ENCODE measurements at regions not wholly inside any gene's neighbourhood (a gene's known extent, or its start where the extent isn't known, plus 50 kb on each side); places are given as distances from the start of the nearest gene placed in this dataset.

DNA sequence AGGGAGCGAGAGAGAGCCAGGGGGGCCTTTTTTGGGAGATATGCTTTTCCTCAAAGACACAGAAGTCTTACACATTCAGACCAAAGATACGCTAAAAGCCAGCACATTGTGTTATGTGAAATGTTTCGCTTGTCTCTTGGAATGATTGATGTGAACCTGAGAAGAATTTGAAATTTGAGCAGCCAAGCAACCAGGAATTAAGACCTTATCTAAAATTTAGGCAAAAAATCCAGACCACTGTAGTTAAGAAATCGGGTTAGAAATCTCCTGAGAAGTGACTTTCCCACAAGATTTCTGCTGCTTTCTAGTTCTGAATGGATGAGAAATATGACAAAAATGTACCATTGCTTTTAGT lies 223.2 kb upstream of the GMDS start:
- DNase-seq (ENCODE audit: low read depth in 2 of 2, low spot score in 1 of 2) = no peak

DNA sequence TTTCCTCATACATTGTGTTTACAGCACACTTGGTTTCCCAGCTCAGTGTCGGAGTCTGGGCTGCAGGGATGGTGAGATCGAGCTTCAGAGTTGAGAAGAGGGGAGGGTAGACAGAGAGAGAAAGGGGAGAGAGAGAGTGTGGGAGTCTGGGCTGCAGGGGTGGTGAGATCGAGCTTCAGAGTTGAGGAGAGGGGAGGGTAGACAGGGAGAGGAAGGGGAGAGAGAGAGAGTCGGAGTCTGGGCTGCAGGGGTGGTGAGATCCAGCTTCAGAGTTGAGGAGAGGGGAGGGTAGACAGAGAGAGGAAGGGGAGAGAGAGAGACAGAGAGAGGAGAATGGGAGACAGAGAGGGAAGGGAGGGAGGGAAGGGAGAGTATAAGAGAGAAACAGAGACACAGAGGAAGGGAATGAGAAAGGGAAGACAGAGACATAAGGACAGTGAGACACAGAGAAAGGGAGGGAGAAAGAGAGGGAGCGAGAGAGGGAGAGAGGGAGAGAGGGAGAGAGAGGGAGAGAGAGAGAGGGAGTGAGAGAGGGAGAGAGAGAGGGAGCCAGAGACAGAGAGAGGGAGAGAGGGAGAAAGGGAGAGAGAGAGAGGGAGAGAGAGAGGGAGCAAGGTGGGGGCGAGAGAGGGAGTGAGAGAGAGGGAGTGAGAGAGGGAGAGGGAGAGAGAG lies 222.7 kb upstream of the GMDS start:
- DNase-seq (ENCODE audit: low read depth in 2 of 2, low spot score in 1 of 2) = no peak

DNA sequence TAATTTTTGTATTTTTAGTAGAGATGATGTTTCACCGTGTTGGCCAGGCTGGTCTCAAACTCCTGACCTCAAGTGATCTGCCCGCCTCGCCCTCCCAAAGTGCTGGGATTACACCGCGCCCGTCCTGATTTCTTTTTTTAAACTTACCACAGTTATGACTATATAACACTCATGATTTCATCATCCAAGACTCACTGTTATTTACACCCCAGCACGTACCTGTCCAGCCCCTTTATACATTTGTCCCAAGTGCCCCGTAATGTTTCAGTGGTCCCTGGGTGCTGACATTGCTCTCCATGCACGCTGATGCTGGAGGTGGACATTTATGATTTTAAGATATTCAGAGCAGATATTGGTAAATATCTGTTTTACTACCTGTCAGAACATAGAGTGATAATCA lies 219.9 kb upstream of the GMDS start:
- DNase-seq (ENCODE audit: low read depth in 2 of 2, low spot score in 1 of 2) = no peak

DNA sequence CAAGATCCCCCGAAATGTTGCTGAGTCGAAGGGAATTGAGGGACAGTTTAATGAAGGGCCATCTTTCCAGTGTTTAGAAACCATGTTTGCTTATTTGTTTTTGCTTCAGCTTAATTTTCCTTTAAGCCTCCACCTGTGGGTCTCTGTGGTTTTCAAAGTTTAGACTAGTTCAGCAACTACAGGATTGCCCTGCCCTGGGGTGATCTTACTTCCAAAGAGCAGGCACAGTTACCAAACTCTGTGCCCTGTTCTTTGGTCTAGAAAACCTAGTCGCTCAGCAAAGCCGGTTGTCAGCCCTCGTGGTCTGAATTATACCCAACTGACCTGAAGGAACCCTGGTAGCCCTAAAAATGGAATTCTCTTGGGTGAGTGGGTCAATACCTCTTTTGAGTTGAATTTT lies 219.2 kb upstream of the GMDS start:
- no peak for DNase-seq (ENCODE audit: low read depth in 2 of 2, low spot score in 1 of 2)

DNA sequence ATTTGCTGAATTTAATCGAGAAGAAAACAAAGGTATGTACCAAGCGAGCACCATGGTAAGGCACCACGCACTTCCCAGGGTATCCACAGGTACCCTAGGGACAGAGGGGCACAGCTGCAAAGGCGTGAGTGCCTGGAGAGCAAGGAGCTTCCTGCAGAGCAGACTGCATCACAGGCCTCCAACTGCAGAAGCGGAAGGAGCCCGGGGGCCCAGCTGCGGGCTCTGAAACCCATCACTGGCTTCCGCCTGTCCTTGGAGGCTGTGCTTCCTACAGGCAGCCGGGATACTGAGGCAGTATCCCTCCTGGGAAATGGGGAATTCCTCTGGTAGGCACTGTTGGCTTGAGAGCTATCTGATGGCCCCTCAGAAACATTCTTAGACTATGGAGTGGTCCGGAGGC lies 217.4 kb upstream of the GMDS start:
- no peak for DNase-seq (ENCODE audit: low read depth in 2 of 2, low spot score in 1 of 2)

DNA sequence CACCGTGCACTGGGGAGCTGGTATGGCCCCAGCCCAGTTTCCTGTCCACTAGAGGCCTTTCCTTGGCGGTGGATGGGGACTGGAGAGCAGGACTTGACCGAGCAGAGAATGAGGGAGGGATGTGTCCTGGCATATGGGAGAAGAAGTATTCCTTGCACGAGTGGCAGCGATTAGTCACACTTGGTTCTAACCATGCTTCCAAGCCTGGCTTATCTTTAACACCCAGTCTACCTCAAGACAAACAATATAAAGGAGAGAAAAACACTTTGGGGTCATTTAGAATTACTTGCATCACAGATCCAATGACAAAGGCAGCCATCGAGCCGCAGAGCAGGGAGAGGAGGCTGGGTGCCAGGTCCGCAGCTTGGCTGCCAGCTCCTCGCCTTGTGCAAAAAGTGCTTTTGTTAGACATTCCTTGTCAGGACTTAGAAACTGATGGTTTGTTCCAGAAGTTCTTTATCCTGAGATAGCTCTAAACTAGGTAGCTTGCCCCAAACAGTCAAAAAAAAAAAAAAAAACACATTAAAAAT lies 214.9 kb upstream of the GMDS start:
- DNase-seq (ENCODE audit: low read depth in 2 of 2, low spot score in 1 of 2) = no peak

DNA sequence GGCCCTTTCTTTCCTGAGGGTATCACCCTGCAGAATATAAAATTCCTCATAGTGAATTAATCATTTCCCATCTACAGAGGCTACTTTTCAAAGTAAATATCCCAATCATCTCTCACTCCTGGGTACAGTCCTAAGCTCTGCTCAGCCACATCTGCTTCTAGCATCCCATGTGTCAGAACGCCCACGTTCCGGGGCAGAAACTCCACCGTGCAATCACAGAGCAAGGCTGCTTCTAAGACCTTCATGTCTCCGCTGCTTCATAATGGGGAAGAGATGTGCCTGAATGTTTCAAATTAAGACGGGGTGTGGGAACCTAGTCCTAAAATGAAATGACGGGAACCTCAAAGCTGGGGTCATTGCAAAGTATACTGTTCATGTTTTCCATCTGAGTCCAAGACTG lies 208.8 kb upstream of the GMDS start:
- DNase-seq (ENCODE audit: low read depth in 2 of 2, low spot score in 1 of 2) = no peak

DNA sequence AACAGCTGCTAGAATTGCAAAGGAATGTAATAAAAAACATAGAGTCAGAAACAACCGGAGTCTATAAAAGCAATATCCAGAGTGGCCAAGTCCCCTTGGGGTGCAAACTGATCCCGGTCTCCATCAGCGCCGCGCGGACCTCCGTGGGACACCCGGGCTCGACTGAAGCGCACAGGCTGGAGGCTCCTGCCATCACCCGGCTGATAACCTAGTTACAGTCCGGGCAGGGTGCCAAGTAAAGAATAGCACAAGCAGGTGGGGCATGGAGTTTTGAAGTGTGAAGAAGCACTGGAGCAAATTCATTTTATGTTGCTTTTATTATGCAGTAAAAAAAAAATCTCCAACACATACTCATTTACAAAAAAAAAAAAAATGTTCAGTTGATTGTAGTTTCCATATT lies 205.1 kb upstream of the GMDS start:
- no peak for DNase-seq (ENCODE audit: low read depth in 2 of 2, low spot score in 1 of 2)

DNA sequence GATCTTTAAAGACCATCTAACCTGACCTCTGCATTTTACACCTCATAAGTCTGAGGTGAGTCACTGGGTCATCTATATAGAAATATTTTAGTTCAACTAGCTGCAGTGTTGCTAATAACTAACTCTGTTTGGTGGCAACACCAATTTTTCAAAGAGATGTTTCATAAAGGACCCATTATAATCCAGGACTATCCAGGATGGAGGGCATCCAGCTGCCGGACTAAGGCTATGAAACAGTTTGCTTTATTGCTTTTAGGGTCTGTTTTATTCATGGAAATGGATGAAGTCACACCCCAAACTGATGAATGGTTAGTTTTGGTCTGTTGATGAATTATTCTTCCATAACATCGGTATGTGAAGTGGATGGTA lies 204.2 kb upstream of the GMDS start:
- no peak for DNase-seq (ENCODE audit: low read depth in 2 of 2, low spot score in 1 of 2)

DNA sequence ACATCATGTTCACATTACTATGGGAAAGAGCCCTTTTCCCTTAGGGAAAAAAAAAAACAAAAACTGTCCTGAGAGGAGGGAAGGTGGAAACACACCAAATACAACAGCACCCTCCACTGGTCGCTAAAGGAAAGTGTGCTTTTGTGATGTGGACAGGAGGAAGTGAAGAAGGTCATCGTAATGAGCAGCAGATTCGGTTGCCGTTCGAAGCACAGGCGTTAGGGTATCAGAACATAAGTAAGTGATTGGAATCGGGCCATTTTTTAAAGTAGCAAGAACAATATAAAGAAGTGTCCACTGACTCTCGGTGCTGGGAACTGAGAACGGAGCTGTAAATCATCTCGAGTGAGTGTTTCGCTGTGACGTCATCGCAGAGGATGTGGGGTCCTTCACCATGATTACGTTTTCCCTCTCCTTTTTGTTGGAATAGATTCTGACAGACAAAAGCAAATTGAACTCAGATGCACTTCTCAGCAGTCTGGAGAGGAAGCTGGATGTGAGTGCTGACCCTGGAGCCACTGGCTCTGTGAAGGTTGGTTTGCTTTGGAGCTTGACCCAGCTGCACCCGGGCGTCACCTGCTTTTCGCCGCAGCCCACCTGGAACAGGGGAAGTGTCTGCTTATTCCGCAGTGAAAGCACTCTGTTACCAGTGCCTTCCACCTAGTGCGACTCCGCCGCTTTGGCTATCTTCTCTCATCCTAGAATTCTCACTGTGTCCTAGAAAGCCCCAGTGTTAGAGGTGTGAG lies 203.6 kb upstream of the GMDS start:
- DNase-seq (ENCODE audit: low read depth in 2 of 2, low spot score in 1 of 2) = no peak

DNA sequence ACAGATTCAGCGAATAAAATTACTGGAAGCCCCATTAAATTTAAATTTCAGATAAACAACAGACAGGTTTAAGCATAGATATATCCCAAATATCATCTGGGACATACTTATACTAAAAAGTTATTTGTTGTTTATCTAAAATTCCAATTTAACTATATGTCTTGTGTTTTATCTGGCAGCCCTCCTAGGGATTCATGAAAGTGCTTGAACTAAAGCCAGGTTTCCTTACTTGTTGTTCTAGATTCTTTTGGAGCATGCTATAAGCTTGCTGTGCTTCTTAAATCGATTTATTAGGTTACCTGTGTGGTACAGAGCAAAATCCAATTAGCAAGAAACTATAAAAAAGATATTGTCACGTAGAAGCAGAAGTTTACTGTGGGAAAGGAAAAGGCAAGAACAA lies 202.5 kb upstream of the GMDS start:
- DNase-seq (ENCODE audit: low read depth in 2 of 2, low spot score in 1 of 2) = no peak

DNA sequence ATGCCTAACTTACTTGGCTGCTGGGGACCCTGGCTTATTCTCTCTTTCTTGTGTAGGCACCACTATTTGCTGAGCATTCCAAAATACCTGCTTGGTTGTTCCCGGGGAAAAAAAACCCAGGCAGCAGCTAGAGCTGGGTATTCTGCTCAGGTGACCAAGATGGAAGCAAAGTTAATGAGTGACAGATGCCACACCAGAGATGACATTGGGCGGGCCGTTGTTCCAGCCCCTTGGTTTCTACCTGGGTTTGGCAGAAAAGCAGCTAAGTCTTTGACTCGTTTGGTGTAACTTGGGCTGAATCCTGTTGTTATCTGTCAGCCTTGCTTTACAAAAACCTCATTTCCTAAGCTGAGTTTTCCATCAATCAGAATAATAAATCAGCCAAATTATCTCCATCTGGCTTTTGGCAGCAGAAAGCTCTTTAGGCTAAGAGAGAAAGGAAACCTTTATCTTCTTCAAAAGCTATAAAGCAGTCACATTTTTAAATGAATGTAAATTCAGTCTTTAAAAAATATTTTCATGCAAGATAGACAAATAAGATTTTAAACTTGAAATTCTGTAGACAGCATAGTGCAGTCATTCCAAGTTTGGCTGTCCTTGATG lies 202.0 kb upstream of the GMDS start:
- no peak for DNase-seq (ENCODE audit: low read depth in 2 of 2, low spot score in 1 of 2)

DNA sequence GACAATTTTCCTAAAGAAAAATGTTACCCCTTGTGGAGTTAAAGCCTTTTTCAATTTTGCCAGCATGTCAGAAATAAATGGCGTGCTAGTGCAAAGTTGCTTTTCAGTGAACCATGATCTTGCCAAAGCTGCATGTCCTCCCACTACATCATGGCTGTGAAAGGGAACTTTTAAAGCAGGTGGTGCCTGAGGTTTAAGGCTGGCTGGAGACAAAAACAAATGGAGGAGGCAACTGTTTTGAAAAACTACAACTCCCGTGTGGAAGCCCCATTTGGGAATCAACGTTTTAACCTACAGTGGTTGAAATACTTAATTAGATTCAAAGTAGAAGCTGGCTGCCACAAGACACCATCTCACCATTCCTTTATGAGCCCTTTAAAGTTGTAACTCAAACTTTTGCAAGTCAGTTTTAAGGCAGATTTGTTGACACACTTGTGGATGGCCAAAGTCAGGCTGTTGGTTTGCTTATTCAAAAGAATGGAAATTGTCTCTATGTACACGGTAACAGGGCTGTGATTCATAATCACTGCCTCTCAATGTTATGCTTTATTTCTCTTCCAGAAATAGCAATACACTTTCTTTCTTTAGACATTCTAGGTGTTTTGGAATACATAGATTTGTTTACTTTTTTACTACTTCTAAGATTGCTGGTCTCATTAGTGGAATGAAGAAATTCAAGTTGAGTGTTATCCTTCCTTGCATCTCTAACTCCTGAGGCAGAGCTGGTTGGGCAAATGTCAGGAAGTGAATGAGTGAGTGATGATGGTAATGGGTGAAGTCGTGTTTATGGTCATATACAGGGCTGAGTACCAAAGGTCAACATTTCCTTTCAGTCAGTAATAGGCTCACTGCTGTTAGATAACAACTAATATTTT lies 196.4 kb upstream of the GMDS start:
- no peak for DNase-seq (ENCODE audit: low read depth in 2 of 2, low spot score in 1 of 2)

DNA sequence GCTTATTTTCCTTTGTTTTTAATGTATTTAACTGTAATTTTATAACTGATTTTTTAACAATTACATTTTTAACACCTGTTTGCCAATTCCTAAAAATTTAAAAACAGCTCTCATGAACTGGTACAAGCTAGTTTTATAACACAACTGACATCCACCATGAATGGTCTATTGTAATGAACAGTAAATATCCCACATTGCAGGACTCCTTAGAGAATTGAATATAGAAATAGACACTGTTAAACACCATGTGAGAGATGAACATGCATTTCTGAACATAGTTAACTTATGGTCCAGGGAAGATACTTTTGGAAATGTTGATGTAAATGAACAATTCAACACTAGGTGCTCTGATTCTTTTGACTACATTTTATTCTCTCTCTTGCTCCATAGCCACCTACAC lies 195.1 kb upstream of the GMDS start:
- DNase-seq (ENCODE audit: low read depth in 2 of 2, low spot score in 1 of 2) = no peak

DNA sequence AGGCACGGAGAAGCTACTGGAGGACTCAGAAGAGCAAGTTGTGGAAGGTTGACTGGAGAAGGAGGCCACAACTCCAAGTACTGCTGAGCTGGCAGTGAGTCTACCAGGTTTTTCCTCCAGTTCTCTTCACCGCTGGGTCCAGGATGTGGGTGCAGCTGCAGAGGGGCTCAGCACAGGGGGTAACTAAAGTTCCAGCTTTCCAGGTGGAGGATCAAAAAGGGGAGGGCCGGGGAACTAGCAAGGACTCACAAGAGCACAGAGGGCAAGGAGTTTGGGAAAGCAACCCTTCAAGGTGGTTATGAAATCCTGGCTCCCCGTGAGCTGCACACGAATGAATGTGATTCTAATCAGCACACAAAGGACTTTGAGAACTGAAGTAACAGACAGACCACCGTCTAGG lies 194.2 kb upstream of the GMDS start:
- DNase-seq (ENCODE audit: low read depth in 2 of 2, low spot score in 1 of 2) = no peak

DNA sequence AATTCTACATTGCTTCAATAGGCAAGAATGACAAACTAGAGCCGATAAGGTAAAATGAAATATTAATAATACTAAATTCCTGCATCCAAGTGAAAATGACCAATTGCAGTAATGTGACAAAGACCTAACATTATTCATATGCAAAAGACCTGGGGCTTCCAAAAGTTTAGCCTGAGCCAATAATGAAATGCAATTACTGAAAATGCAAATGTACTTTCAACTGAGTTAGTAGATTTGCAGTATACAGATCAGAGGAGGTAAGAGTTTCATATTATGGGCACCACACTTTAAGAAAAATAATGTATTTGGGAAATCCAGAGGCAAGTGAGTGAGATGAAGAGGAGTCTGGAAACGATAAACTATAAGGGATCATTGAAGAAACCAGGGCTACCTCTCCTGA lies 193.7 kb upstream of the GMDS start:
- no peak for DNase-seq (ENCODE audit: low read depth in 2 of 2, low spot score in 1 of 2)

DNA sequence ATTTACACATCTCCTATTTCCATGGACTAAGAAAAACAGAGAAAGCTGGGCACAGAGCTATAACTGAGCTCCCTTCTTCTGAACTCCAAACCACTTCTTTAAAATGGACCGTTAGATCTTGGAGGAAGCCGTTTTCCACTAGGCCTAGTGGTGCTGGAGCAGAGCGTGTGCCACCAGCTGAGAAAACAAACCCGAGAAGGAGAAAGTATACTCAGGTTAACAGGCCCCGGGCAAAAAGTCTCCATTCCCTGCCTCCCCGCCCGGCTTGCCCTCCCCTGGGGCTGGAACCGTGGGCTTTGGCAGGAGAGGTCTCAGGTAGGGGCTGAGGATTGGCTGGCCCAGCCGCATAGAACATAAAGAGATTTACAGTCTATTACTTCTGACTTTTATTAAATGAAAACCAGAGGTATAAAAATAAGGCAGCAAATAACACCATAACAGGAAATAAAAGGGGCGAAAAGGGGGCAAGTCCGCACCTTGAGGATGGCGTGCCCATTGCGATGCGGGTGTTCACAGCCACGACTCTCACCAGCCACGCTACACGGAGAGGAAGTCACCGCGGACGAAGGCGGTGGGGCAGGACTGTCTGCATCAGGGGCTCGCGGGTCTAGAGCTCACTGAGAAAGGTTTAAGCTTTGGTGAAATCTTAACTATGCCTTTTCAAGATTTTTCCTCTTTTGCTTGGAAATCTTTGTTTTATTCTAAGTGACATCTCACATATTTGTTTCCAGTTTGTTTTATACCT lies 191.2 kb upstream of the GMDS start:
- DNase-seq (ENCODE audit: low read depth in 2 of 2, low spot score in 1 of 2) = no peak

DNA sequence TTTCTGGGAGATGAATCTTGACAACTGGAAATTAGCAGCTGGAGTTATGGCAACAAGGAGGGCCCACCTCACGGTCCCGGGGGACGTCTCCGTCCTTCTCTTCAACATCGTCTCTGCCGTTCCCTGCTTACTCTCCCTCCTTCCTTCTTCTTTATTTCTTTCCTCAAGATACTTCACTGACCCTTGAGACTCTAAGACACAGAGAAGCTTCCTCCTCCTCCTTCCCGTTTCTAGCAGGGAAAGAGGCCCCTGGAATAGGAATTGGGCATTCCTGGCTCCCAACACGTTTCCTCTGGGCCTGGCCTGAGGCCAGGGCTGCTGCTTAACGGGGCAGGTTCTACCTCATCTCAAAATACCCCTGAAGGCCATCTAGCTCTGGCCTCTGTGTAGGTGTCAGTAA lies 189.9 kb upstream of the GMDS start:
- DNase-seq (ENCODE audit: low read depth in 2 of 2, low spot score in 1 of 2) = no peak

DNA sequence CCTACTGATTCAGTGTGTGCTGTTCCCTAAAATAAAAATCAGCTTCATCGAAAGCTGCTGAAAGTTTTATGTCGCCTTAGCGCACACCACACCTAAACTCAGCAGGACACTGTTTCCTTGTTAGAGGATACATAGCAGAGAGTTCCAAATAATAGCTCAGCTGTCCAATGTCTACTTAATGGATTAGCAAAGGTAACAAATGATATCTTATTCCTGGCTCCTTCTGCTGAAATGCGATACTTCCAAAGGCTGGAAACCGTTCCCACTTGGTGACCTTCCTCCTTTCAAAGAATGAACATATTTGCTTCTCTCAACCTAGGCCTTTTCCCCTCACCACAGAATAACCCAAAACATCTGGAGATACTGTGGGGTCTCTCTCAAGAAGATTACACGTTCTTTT lies 189.5 kb upstream of the GMDS start:
- DNase-seq (ENCODE audit: low read depth in 2 of 2, low spot score in 1 of 2) = no peak

DNA sequence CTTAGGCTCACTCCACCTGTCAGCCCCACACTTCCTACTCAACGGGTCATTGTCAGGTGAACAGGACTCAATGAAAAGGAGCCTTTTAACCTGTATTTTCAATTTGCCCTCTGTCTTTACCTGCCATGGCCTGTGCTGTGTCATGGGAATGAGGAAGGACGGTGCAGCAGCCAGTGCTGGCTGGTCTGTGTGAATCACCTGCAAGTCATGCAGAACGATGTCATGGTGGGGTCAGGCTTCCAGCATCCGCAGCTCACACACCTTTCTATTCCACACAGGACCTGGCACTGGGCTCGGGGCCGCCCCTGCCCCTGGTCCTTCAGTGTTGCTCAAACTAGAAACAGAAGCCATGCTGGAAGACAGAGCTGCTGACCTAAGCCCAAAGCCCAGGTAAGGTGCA lies 188.7 kb upstream of the GMDS start:
- DNase-seq (ENCODE audit: low read depth in 2 of 2, low spot score in 1 of 2) = no peak

DNA sequence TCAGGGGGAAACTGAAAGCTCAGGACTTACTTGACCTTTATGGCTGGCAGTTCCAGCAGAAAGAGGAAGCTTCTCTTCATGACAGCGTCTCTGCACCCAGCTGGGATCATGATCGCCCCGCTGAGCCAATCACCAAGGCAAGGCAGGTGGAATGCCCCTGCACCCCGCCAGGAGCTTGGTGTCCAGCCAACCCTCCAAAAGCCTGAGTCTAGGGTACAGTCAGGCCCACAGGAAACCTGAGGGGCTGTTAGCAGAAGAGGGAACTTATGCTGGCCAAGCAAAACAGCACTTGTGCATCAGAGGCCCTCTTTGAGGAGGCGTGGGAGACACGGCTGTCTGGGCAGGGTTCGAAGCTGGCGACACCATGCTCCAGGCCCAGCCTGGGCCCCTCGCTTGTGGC lies 188.3 kb upstream of the GMDS start:
- no peak for DNase-seq (ENCODE audit: low read depth in 2 of 2, low spot score in 1 of 2)
